CD14-positive monocyte (primary cell): ENCODE measurements at regions not wholly inside any gene's neighbourhood (a gene's known extent, or its start where the extent isn't known, plus 50 kb on each side); places are given as distances from the start of the nearest gene placed in this dataset.

Experiments used
- DNase-seq, 3 donors: peaks; one replicate each; pipeline ENCODE4 v3.0.0-alpha.2; 2011 to 2022
- H2AFZ ChIP-seq: 2 replicates; pipeline ENCODE4 v1.6.0; 2012; ENCODE audit warnings: mild to moderate bottlenecking, low read depth, low read length, inconsistent platforms; ENCODE audit not compliant: insufficient read depth, poor library complexity, severe bottlenecking
- H3K27ac ChIP-seq, 2 donors: 1 replicate in 1 of 2; 2 replicates in 1 of 2; pipeline ENCODE4 v1.5.1; 2012 to 2013; ENCODE audit warnings: low read length in 2 of 2, control low read depth in 1 of 2, inconsistent platforms in 1 of 2, low read depth in 1 of 2, mild to moderate bottlenecking in 1 of 2
- H3K27me3 ChIP-seq, 2 donors: one replicate each; pipeline versions ENCODE4 v1.6.0 to v1.6.1; 2011 to 2013; ENCODE audit warnings: low read length in 2 of 2; ENCODE audit not compliant: control insufficient read depth in 2 of 2, insufficient read depth in 2 of 2
- H3K36me3 ChIP-seq, 2 donors: replicated peaks in 1 of 2; 1 replicate in 1 of 2; 2 replicates in 1 of 2; pipeline versions ENCODE4 v1.5.1 to v1.6.1; 2012 to 2013; ENCODE audit warnings: low read length in 2 of 2, control low read depth in 1 of 2, inconsistent platforms in 1 of 2, mild to moderate bottlenecking in 1 of 2; ENCODE audit not compliant: insufficient read depth in 2 of 2, control insufficient read depth in 1 of 2
- H3K4me1 ChIP-seq, 2 donors: 1 replicate in 1 of 2; 2 replicates in 1 of 2; pipeline versions ENCODE4 v1.5.1 to v1.6.1; 2012 to 2013; ENCODE audit warnings: low read length in 2 of 2, control low read depth in 1 of 2, inconsistent platforms in 1 of 2, mild to moderate bottlenecking in 1 of 2, moderate library complexity in 1 of 2; ENCODE audit not compliant: insufficient read depth in 2 of 2, control insufficient read depth in 1 of 2
- H3K4me2 ChIP-seq: replicated peaks from 2 replicates; pipeline ENCODE3; 2012; ENCODE audit warnings: low read length, moderate library complexity, mild to moderate bottlenecking; ENCODE audit not compliant: poor library complexity, severe bottlenecking; ENCODE audit errors: extremely low read depth
- H3K4me3 ChIP-seq, 3 experiments: fragments of 200-600 bp in 1 of 3; sonication (generic) in 1 of 3; replicated peaks in 1 of 3; 1 replicate in 2 of 3; 2 replicates in 1 of 3; pipeline ENCODE4 v1.5.1; 2011 to 2013; ENCODE audit warnings: low read length in 3 of 3, mild to moderate bottlenecking in 3 of 3, control low read depth in 2 of 3, low read depth in 2 of 3, inconsistent platforms in 1 of 3, moderate library complexity in 1 of 3
- H3K79me2 ChIP-seq: 2 replicates; pipeline ENCODE4 v1.6.0; 2012; ENCODE audit warnings: mild to moderate bottlenecking, control low read depth, inconsistent platforms, low read length, moderate library complexity; ENCODE audit not compliant: insufficient read depth
- H3K9ac ChIP-seq: 2 replicates; pipeline ENCODE4 v1.6.0; 2017; ENCODE audit warnings: low read length, mild to moderate bottlenecking; ENCODE audit not compliant: insufficient read depth, poor library complexity, severe bottlenecking
- H3K9me3 ChIP-seq, 2 donors: replicated peaks in 1 of 2; 1 replicate in 1 of 2; 2 replicates in 1 of 2; pipeline versions ENCODE4 v1.5.1 to v1.6.1; 2012 to 2013; ENCODE audit warnings: low read length in 2 of 2, control low read depth in 1 of 2; ENCODE audit not compliant: control insufficient read depth in 1 of 2, insufficient read depth in 1 of 2
- H4K20me1 ChIP-seq: 2 replicates; pipeline ENCODE4 v1.6.0; 2012; ENCODE audit warnings: mild to moderate bottlenecking, low read length, control low read depth, moderate library complexity; ENCODE audit not compliant: insufficient read depth
- H3K27ac Mint-ChIP-seq, 7 donors: one replicate each; pipeline ENCODE4 v1.8.0; 2020; ENCODE audit warnings: mild to moderate bottlenecking in 7 of 7, mixed read lengths in 7 of 7, moderate library complexity in 6 of 7, inconsistent platforms in 2 of 7
- H3K27me3 Mint-ChIP-seq, 3 donors: one replicate each; pipeline ENCODE4 v1.8.0; 2021 to 2022; ENCODE audit warnings: low read depth in 3 of 3, mild to moderate bottlenecking in 3 of 3, mixed read lengths in 3 of 3, moderate library complexity in 3 of 3, inconsistent platforms in 1 of 3
- H3K36me3 Mint-ChIP-seq, 2 donors: one replicate each; pipeline ENCODE4 v1.8.0; 2020; ENCODE audit warnings: mixed read lengths in 2 of 2, inconsistent platforms in 1 of 2, mild to moderate bottlenecking in 1 of 2
- H3K4me1 Mint-ChIP-seq: one replicate; pipeline ENCODE4 v1.8.0; 2020; ENCODE audit warnings: mild to moderate bottlenecking, mixed read lengths
- H3K4me3 Mint-ChIP-seq, 2 donors: one replicate each; pipeline ENCODE4 v1.8.0; 2020; ENCODE audit warnings: mild to moderate bottlenecking in 2 of 2, mixed read lengths in 2 of 2, moderate library complexity in 1 of 2
- H3K9me3 Mint-ChIP-seq, 7 donors: one replicate each; pipeline ENCODE4 v1.8.0; 2020 to 2022; ENCODE audit warnings: mixed read lengths in 7 of 7, mild to moderate bottlenecking in 6 of 7, moderate library complexity in 6 of 7, inconsistent platforms in 2 of 7
- CTCF ChIP-seq: fragments of 200-600 bp; IDR thresholded peaks from one replicate; pipeline ENCODE4 v1.8.0; 2022; ENCODE audit warnings: antibody characterized with exemption, mild to moderate bottlenecking
- WGBS: methylation state at CpG from one replicate; pipeline ENCODE4 v1.1.5; 2013; ENCODE audit warnings: missing lambda C conversion rate; ENCODE audit not compliant: insufficient coverage; 5-methylcytosine and 5-hydroxymethylcytosine counted together
- intact Hi-C, 2 donors: fragments of 100-400 bp; cut with micrococcal nuclease; formaldehyde crosslinking; loops; one replicate each; pipeline versions ENCODE4 v1.15.0 to v1.15.1; 2023

- Histone ChIP-seq H3K9me3 (no peaks in the 10 kb centered on the region), H3K27me3 (no peaks in the 10 kb centered on the region), H3K9ac (no peak overlapping the region), H3K36me3 (no peaks in the 10 kb centered on the region), H2AFZ (no peak overlapping the region), H3K27ac (no peak overlapping the region), H3K4me1 (no peaks in the 10 kb centered on the region), H4K20me1 (no peaks in the 10 kb centered on the region), H3K4me2 (no peak overlapping the region), H3K79me2 (no peaks in the 10 kb centered on the region), H3K4me3 (no peak overlapping the region)
- H3K4me3 Mint-ChIP-seq = no peak overlapping the region
- DNase-seq = no peak
- peaks cover 2 to 11% (median 5%) of the 10 kb centered on the region in 7 donors for H3K9me3 Mint-ChIP-seq
- no peak overlapping the region for H3K27ac Mint-ChIP-seq
- no peaks in the 10 kb centered on the region for H3K4me1 Mint-ChIP-seq
- no peaks in the 10 kb centered on the region for H3K36me3 Mint-ChIP-seq
- TF ChIP-seq CTCF = no peak
- peaks cover 0 to 2% (median 0%) of the 10 kb centered on the region in 3 donors for H3K27me3 Mint-ChIP-seq
- intact Hi-C loops = no loop called here
Measured at GRCh38 chr3:36232797-36233489, 147.4 kb upstream of the STAC start.

GRCh38 chr3:36244728-36245127 lies 135.6 kb upstream of the STAC start:
- Histone ChIP-seq H3K4me2 (no peak overlapping the region), H3K4me3 (no peak overlapping the region), H3K27ac (no peak overlapping the region), H2AFZ (no peak overlapping the region), H4K20me1 (no peaks in the 10 kb centered on the region), H3K36me3 (no peaks in the 10 kb centered on the region), H3K9ac (no peak overlapping the region), H3K4me1 (no peaks in the 10 kb centered on the region), H3K9me3 (peaks cover 0 to 4% of the 10 kb centered on the region in 2 donors), H3K79me2 (no peaks in the 10 kb centered on the region), H3K27me3 (no peaks in the 10 kb centered on the region)
- no peak for DNase-seq
- intact Hi-C loops = no loop called here
- Mint-ChIP-seq H3K4me1 (no peaks in the 10 kb centered on the region), H3K4me3 (no peak overlapping the region), H3K27me3 (peaks cover 0 to 3% (median 0%) of the 10 kb centered on the region in 3 donors), H3K36me3 (no peaks in the 10 kb centered on the region), H3K9me3 (peaks cover 0 to 2% (median 2%) of the 10 kb centered on the region in 7 donors), H3K27ac (no peak overlapping the region)
- no peak for TF ChIP-seq CTCF
- no CpG with 5 or more reads among the region's 1 CpG for WGBS
